ENCODE measurements at regions not wholly inside any gene's neighbourhood (a gene's known extent, or its start where the extent isn't known, plus 50 kb on each side); places are given as distances from the start of the nearest gene placed in this dataset.

GRCh38 chr2:14074691-14075090 is 557.8 kb upstream of the LRATD1 start (continued):
- TF ChIP-seq ZNF646 (CRISPR knock-in tag; IDR thresholded peaks at IDR 0.05), result no peak
- TF ChIP-seq, protein P1, sequence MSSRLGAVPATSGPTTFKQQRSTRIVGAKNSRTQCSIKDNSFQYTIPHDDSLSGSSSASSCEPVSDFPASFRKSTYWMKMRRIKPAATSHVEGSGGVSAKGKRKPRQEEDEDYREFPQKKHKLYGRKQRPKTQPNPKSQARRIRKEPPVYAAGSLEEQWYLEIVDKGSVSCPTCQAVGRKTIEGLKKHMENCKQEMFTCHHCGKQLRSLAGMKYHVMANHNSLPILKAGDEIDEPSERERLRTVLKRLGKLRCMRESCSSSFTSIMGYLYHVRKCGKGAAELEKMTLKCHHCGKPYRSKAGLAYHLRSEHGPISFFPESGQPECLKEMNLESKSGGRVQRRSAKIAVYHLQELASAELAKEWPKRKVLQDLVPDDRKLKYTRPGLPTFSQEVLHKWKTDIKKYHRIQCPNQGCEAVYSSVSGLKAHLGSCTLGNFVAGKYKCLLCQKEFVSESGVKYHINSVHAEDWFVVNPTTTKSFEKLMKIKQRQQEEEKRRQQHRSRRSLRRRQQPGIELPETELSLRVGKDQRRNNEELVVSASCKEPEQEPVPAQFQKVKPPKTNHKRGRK (CRISPR knock-in tag; IDR thresholded peaks at IDR 0.05), result no peak
- TF ChIP-seq FOXO1 (CRISPR knock-in tag; IDR thresholded peaks at IDR 0.05), result no peak
- TF ChIP-seq ZNF709 (CRISPR knock-in tag; IDR thresholded peaks at IDR 0.05), result no peak
- no peak for TF ChIP-seq SP4 (CRISPR knock-in tag; IDR thresholded peaks at IDR 0.05)
- TF ChIP-seq ZNF780A (CRISPR knock-in tag; IDR thresholded peaks at IDR 0.05), result no peak
- no peak for TF ChIP-seq ZNF280B (CRISPR knock-in tag; IDR thresholded peaks at IDR 0.05; ENCODE audit: borderline replicate concordance)
- TF ChIP-seq, protein P2, sequence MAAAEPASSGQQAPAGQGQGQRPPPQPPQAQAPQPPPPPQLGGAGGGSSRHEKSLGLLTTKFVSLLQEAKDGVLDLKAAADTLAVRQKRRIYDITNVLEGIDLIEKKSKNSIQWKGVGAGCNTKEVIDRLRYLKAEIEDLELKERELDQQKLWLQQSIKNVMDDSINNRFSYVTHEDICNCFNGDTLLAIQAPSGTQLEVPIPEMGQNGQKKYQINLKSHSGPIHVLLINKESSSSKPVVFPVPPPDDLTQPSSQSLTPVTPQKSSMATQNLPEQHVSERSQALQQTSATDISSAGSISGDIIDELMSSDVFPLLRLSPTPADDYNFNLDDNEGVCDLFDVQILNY (CRISPR knock-in tag; conservative IDR thresholded peaks at IDR 0.05), result no peak
- TF ChIP-seq ZFP82 (CRISPR knock-in tag; IDR thresholded peaks at IDR 0.05; ENCODE audit: borderline replicate concordance), result no peak
- no peak for TF ChIP-seq ARHGAP35 (CRISPR knock-in tag; IDR thresholded peaks at IDR 0.05; ENCODE audit: borderline replicate concordance)
- no peak for TF ChIP-seq HNRNPL (IDR thresholded peaks at IDR 0.05; ENCODE audit: low read depth, low read length)

Measured in HepG2 (cell line).